ENCODE measurements at regions not wholly inside any gene's neighbourhood (a gene's known extent, or its start where the extent isn't known, plus 50 kb on each side); places are given as distances from the start of the nearest gene placed in this dataset.

DNA sequence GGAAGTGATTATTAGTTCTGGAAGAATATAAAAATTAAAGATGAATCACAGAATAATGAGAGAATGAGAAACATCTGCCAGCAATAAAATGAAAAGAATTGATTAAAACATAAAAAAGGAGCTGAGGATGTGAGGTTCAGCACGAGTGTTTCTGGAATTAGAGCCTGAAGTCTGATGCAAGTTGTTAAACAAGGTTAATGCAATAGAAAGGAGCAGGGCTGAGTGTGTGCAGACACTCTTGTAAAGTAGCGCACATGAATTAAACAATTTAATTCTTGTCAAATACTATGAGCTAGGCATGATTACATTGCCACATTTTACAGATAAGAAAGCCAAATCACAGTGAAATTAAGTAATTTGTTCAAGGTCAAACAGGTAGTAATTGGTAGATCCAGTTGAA lies 384.2 kb downstream of the TAF11L14 start:
- no peak for DNase-seq (ENCODE audit: low spot score)
- TF ChIP-seq, protein P1, sequence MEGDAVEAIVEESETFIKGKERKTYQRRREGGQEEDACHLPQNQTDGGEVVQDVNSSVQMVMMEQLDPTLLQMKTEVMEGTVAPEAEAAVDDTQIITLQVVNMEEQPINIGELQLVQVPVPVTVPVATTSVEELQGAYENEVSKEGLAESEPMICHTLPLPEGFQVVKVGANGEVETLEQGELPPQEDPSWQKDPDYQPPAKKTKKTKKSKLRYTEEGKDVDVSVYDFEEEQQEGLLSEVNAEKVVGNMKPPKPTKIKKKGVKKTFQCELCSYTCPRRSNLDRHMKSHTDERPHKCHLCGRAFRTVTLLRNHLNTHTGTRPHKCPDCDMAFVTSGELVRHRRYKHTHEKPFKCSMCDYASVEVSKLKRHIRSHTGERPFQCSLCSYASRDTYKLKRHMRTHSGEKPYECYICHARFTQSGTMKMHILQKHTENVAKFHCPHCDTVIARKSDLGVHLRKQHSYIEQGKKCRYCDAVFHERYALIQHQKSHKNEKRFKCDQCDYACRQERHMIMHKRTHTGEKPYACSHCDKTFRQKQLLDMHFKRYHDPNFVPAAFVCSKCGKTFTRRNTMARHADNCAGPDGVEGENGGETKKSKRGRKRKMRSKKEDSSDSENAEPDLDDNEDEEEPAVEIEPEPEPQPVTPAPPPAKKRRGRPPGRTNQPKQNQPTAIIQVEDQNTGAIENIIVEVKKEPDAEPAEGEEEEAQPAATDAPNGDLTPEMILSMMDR (IDR thresholded peaks at IDR 0.05): no peak
- ATAC-seq (ENCODE audit: low FRiP score): no peak

- DNase-seq (ENCODE audit: low spot score) (no peak), ATAC-seq (ENCODE audit: low FRiP score) (no peak)
- TF ChIP-seq, protein P1 (IDR thresholded peaks at IDR 0.05): no peak
These were observed 389.0 kb downstream of the TAF11L14 start for GRCh38 chr5:18023275-18023674.

GRCh38 chr5:18023986-18024385 lies 389.7 kb downstream of the TAF11L14 start:
- TF ChIP-seq, protein P1 (IDR thresholded peaks at IDR 0.05): no peak
- ATAC-seq (ENCODE audit: low FRiP score): no peak
- DNase-seq (ENCODE audit: low spot score): no peak

DNA sequence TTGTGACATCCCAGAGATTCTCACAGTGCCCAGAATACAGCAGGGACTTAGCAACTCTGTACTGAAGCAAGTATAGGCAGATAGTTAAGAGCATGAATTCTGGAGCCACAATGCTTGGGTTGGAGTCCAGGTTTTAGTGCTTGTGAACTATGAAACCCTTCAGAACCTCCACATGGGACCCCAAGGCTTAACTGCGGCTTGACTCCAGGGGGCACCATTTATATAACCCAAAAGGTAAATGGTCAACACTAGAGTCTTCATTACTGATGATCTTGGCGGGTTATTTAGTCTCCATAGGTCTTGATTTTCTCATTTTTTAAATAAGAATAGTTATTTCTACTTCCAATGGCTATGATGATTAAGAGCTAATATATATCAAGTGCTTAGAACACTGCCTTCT lies 390.3 kb downstream of the TAF11L14 start:
- TF ChIP-seq, protein P1 (IDR thresholded peaks at IDR 0.05): no peak
- ATAC-seq (ENCODE audit: low FRiP score) (no peak), DNase-seq (ENCODE audit: low spot score) (no peak)

DNA sequence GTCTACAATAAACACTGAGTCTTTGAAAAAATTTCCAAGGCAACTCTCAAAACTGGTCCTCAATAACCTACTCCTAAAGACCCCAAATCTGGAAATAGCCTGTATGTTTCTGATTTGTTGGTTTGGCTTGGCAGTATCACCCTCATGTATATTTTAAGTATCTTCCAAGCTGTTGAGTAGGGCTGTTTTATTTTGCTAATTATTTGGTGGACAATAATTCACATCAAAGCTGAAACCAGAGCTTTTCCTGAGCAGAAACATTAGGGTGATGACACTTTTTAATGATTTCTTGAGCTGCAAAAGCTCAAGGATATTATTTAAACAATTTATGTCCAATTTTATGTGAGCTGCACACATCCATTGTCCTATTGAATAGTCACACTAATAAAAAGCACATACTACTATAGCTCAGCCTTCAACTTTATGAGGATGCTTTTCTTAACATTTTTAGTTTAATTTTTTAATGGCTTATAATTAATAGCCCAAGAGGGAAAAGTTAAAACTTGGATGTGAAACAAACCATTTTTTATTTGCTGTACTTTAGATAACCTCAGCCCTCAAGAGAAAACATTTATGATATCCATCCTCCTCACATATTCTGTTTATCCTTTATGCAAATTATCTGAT lies 393.1 kb downstream of the TAF11L14 start:
- no peak for DNase-seq (ENCODE audit: low spot score)
- no peak for ATAC-seq (ENCODE audit: low FRiP score)
- TF ChIP-seq, protein P1 (IDR thresholded peaks at IDR 0.05): no peak

DNA sequence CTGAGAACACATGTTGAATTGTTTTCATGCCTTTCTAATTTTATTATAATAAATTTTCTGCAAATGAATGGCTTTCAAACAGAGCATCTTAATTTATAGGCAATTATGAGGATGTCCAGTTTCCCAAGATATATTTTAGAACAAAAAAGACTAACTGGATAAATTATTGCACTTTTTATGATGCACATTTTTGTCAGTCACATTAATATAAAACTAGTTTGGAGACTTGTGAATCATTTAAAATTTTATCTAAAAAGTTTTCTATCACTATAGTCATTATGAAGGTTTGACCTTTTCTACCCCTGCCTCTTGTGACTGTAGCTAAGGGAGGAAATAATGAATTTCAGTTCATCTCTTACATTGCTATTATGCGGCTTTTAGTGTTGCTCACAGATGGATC lies 393.8 kb downstream of the TAF11L14 start:
- ATAC-seq (ENCODE audit: low FRiP score): no peak

GRCh38 chr5:18032744-18033143 lies 398.5 kb downstream of the TAF11L14 start:
- TF ChIP-seq, protein P1 (IDR thresholded peaks at IDR 0.05): no peak
- DNase-seq (ENCODE audit: low spot score) (no peak), ATAC-seq (ENCODE audit: low FRiP score) (no peak)

More for the DNA sequence above, 393.8 kb downstream of the TAF11L14 start:
- no peak for DNase-seq (ENCODE audit: low spot score)
- TF ChIP-seq, protein P1 (IDR thresholded peaks at IDR 0.05): no peak

All from omental fat pad (tissue), 3 donors.